Hepatocyte (in vitro differentiated cells): ENCODE measurements at regions not wholly inside any gene's neighbourhood (a gene's known extent, or its start where the extent isn't known, plus 50 kb on each side); places are given as distances from the start of the nearest gene placed in this dataset.

Source experiments
- EZH2 ChIP-seq: fragments of 200-600 bp; sonication (generic); IDR thresholded peaks from 2 replicates; pipeline ENCODE4 v1.6.1; 2016; ENCODE audit warnings: antibody characterized with exemption, mild to moderate bottlenecking, borderline replicate concordance
- TF ChIP-seq, protein P1 (sequence below): fragments of 200-600 bp; sonication (generic); IDR thresholded peaks from 2 replicates; pipeline ENCODE4 v1.5.1; 2016; ENCODE audit warnings: antibody characterized with exemption, mild to moderate bottlenecking; ENCODE audit not compliant: poor library complexity

DNA sequence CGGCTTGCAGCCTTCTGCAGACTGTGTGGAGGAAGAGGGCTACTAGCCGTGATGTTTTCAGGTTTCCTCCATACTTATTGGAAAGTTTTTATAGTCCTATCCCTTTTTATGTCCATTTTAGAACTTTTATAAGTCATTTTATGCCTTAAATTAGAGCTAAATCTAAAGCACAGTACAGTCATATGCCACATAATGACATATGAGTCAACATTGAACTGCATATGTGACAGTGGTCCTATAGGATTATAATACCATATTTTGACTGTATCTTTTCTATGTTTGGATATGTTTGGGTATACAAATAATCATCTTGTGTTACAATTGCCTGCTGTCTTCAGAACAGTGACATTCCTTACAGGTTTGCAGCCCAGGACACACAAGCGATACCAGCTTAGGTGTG lies 200.2 kb downstream of the SPRY1 start:
- TF ChIP-seq, protein P1, sequence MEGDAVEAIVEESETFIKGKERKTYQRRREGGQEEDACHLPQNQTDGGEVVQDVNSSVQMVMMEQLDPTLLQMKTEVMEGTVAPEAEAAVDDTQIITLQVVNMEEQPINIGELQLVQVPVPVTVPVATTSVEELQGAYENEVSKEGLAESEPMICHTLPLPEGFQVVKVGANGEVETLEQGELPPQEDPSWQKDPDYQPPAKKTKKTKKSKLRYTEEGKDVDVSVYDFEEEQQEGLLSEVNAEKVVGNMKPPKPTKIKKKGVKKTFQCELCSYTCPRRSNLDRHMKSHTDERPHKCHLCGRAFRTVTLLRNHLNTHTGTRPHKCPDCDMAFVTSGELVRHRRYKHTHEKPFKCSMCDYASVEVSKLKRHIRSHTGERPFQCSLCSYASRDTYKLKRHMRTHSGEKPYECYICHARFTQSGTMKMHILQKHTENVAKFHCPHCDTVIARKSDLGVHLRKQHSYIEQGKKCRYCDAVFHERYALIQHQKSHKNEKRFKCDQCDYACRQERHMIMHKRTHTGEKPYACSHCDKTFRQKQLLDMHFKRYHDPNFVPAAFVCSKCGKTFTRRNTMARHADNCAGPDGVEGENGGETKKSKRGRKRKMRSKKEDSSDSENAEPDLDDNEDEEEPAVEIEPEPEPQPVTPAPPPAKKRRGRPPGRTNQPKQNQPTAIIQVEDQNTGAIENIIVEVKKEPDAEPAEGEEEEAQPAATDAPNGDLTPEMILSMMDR, result no peak
- TF ChIP-seq EZH2, result no peak
